OCI-LY7 (cell line): ENCODE measurements at regions not wholly inside any gene's neighbourhood (a gene's known extent, or its start where the extent isn't known, plus 50 kb on each side); places are given as distances from the start of the nearest gene placed in this dataset.

Experiments used
- CTCF ChIP-seq: fragments of 200-600 bp; sonication (generic); conservative IDR thresholded peaks from 2 replicates; pipeline ENCODE4 v1.5.1; 2014; ENCODE audit warnings: mild to moderate bottlenecking, antibody characterized with exemption, low read length, moderate library complexity, mixed read lengths
- EZH2phosphoT487 ChIP-seq: fragments of 200-600 bp; sonication (generic); IDR thresholded peaks from 2 replicates; pipeline ENCODE4 v1.6.1; 2018; ENCODE audit warnings: low read depth, borderline replicate concordance, mild to moderate bottlenecking, mixed run types, antibody characterized with exemption, low read length, moderate library complexity, mixed read lengths

- TF ChIP-seq CTCF (no peak), EZH2phosphoT487 (no peak)
Observed at GRCh38 chr4:182093431-182093831, 149.8 kb upstream of the TENM3 start.
